ENCODE measurements at regions not wholly inside any gene's neighbourhood (a gene's known extent, or its start where the extent isn't known, plus 50 kb on each side); places are given as distances from the start of the nearest gene placed in this dataset.

- TF ChIP-seq CTCF (IDR thresholded peaks at IDR 0.05; ENCODE audit: low read length) (no peak), EZH2 (optimal IDR thresholded peaks at IDR 0.05; ENCODE audit: low read depth, low read length) (no peak), EZH2phosphoT487 (IDR thresholded peaks at IDR 0.05; ENCODE audit: low read length) (no peak)
Measured at GRCh38 chr6:132166526-132167051, 215.4 kb upstream of the CCN2 start.

Measured in MM.1S (cell line).